Astrocyte of the cerebellum (primary cell): ENCODE measurements at regions not wholly inside any gene's neighbourhood (a gene's known extent, or its start where the extent isn't known, plus 50 kb on each side); places are given as distances from the start of the nearest gene placed in this dataset.
"Not testable (repeated sequence)": the region's sequence is repeated elsewhere in the genome, so short reads cannot be mapped to it uniquely, and the experiment has no call there.

Experiments used
- DNase-seq: peaks from one replicate; pipeline ENCODE4 v3.0.0-alpha.2; 2011; ENCODE audit warnings: low read depth
- H3K4me3 ChIP-seq: 2 replicates; pipeline ENCODE4 v1.5.1; 2011; ENCODE audit warnings: mild to moderate bottlenecking, low read depth, low read length, moderate library complexity
- CTCF ChIP-seq: IDR thresholded peaks from 2 replicates; pipeline ENCODE4 v1.5.1; 2012; ENCODE audit warnings: low read length, low read depth, moderate library complexity, mild to moderate bottlenecking; ENCODE audit errors: missing control alignments
- in situ Hi-C: cut with HindIII; loops from 2 replicates; pipeline ENCODE4 v1.10.0; 2017; ENCODE audit warnings: low sequenced_read_pairs

GRCh38 chr20:2223558-2224367 is 72.0 kb upstream of the TGM3 start:
- in situ Hi-C loops: no loop called here
- DNase-seq: no peak
- H3K4me3 ChIP-seq: no peak overlapping the region
- no peak for TF ChIP-seq CTCF

- TF ChIP-seq CTCF: no peak
- in situ Hi-C loops: no loop called here
- H3K4me3 ChIP-seq: no peak overlapping the region
- no peak for DNase-seq
These were observed 71.5 kb upstream of the TGM3 start for GRCh38 chr20:2224368-2224639.

GRCh38 chr20:2227285-2227684 is 68.5 kb upstream of the TGM3 start:
- DNase-seq, H3K4me3 ChIP-seq, in situ Hi-C loops: not testable (repeated sequence)

- no peak for TF ChIP-seq CTCF
- no peak overlapping the region for H3K4me3 ChIP-seq
- DNase-seq: no peak
- in situ Hi-C loops: no loop called here
These were observed 67.9 kb upstream of the TGM3 start for GRCh38 chr20:2227861-2228260.

- H3K4me3 ChIP-seq: no peak overlapping the region
- DNase-seq: no peak
- TF ChIP-seq CTCF: no peak
- in situ Hi-C loops: no loop called here
These were observed 66.9 kb upstream of the TGM3 start for GRCh38 chr20:2228926-2229325.

GRCh38 chr20:2230726-2231488 is 64.9 kb upstream of the TGM3 start:
- in situ Hi-C loops: no loop called here
- H3K4me3 ChIP-seq: no peak overlapping the region
- TF ChIP-seq CTCF: no peak
- DNase-seq: no peak

GRCh38 chr20:2231701-2232100 is 64.1 kb upstream of the TGM3 start:
- DNase-seq: no peak
- H3K4me3 ChIP-seq: no peak overlapping the region
- in situ Hi-C loops: no loop called here
- no peak for TF ChIP-seq CTCF
